Suprapubic skin (tissue), 4 donors: ENCODE measurements at regions not wholly inside any gene's neighbourhood (a gene's known extent, or its start where the extent isn't known, plus 50 kb on each side); places are given as distances from the start of the nearest gene placed in this dataset.

Experiments used
- DNase-seq, 2 donors: peaks; one replicate each; pipeline ENCODE4 v3.0.0-alpha.2; 2019; ENCODE audit warnings: low spot score in 2 of 2
- H3K27ac ChIP-seq: fragments of 200-600 bp; sonication (generic); one replicate; pipeline ENCODE4 v1.5.1; 2019
- H3K27me3 ChIP-seq: fragments of 200-600 bp; sonication (generic); one replicate; pipeline ENCODE4 v1.5.1; 2019
- H3K36me3 ChIP-seq: fragments of 200-600 bp; sonication (generic); one replicate; pipeline ENCODE4 v1.5.1; 2019
- H3K4me1 ChIP-seq: fragments of 200-600 bp; sonication (generic); one replicate; pipeline ENCODE4 v1.5.1; 2019
- H3K4me3 ChIP-seq: fragments of 200-600 bp; sonication (generic); one replicate; pipeline ENCODE4 v1.5.1; 2019; ENCODE audit warnings: mild to moderate bottlenecking
- H3K9me3 ChIP-seq: fragments of 200-600 bp; sonication (generic); one replicate; pipeline ENCODE4 v1.5.1; 2019
- EP300 ChIP-seq: sonication (generic); formaldehyde crosslinking; IDR thresholded peaks from one replicate; pipeline ENCODE4 v1.6.1; 2017; ENCODE audit warnings: antibody characterized with exemption
- POLR2A ChIP-seq, 2 donors: fragments of 450-650 bp; IDR thresholded peaks; one replicate each; pipeline ENCODE4 v1.6.1; 2017; ENCODE audit warnings: antibody characterized with exemption in 2 of 2, mild to moderate bottlenecking in 2 of 2, moderate library complexity in 2 of 2
- POLR2AphosphoS5 ChIP-seq, 3 donors: sonication (generic); formaldehyde crosslinking; IDR thresholded peaks; one replicate each; pipeline ENCODE4 v1.6.1; 2017; ENCODE audit warnings: antibody characterized with exemption in 3 of 3
- WGBS: methylation state at CpG from one replicate; pipeline ENCODE4 v1.1.5; 2018; 5-methylcytosine and 5-hydroxymethylcytosine counted together
- TF ChIP-seq, protein P1 (sequence below), 2 donors: fragments of 200-600 bp in 1 of 2; fragments of 450-650 bp in 1 of 2; sonication (generic) in 1 of 2; IDR thresholded peaks; one replicate each; pipeline ENCODE4 v1.5.1; 2016 to 2019; ENCODE audit warnings: antibody characterized with exemption in 2 of 2, mild to moderate bottlenecking in 1 of 2, moderate library complexity in 1 of 2

DNA sequence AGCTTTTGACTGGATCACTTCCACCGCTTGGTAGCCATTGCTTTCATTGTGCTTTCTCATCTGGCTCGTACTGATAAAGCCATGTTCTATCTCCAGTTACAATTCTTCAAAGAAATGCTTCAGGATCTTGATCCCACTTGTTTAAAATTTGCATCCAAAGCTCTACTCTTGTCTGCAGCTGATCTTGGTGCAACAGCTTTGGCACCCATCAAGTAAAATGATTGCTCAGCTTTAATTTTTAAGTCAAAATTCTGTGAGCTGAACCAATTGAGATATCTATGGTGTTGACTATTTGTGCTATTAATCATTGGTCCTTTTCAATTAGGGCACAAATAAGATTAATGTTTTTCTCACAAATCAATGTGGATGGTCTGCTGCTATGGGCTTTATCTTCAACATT, 54.8 kb upstream of the DUSP10 start:
- no peaks in the 10 kb centered on the region for H3K9me3 ChIP-seq
- no peaks in the 10 kb centered on the region for H3K4me1 ChIP-seq
- H3K27ac ChIP-seq, result no peak overlapping the region
- no peak overlapping the region for H3K4me3 ChIP-seq
- WGBS, result 89% methylated on average over 2 of the region's 2 CpGs
- no peak for DNase-seq
- TF ChIP-seq, protein P1, sequence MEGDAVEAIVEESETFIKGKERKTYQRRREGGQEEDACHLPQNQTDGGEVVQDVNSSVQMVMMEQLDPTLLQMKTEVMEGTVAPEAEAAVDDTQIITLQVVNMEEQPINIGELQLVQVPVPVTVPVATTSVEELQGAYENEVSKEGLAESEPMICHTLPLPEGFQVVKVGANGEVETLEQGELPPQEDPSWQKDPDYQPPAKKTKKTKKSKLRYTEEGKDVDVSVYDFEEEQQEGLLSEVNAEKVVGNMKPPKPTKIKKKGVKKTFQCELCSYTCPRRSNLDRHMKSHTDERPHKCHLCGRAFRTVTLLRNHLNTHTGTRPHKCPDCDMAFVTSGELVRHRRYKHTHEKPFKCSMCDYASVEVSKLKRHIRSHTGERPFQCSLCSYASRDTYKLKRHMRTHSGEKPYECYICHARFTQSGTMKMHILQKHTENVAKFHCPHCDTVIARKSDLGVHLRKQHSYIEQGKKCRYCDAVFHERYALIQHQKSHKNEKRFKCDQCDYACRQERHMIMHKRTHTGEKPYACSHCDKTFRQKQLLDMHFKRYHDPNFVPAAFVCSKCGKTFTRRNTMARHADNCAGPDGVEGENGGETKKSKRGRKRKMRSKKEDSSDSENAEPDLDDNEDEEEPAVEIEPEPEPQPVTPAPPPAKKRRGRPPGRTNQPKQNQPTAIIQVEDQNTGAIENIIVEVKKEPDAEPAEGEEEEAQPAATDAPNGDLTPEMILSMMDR (IDR thresholded peaks at IDR 0.05), result no peak
- TF ChIP-seq POLR2AphosphoS5 (IDR thresholded peaks at IDR 0.05) (no peak), EP300 (no peak), POLR2A (IDR thresholded peaks at IDR 0.05) (no peak)
- no peaks in the 10 kb centered on the region for H3K36me3 ChIP-seq
- H3K27me3 ChIP-seq, result no peaks in the 10 kb centered on the region

DNA sequence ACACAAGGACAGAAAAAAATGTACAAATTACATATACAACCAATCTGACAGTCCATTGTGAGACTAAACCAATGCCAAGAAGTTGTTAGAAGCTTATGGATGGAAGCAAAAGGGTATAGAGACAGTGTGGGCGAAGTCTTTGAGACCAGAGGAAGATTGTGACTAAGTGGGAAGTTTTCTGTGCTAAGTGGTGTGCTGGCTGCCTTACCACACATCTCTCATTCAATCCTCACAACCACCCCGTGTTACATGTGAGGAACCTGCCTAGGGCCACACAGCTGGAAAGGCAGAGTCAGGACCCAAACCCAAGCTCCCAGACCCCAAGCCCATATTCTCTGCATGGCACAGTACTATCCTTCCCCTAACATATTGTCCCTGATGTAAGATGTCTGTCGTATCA, 53.5 kb upstream of the DUSP10 start:
- 89% methylated on average over 3 of the region's 3 CpGs for WGBS
- Histone ChIP-seq H3K27me3 (no peaks in the 10 kb centered on the region), H3K9me3 (no peaks in the 10 kb centered on the region), H3K4me3 (no peak overlapping the region), H3K36me3 (no peaks in the 10 kb centered on the region), H3K27ac (no peak overlapping the region), H3K4me1 (no peaks in the 10 kb centered on the region)
- TF ChIP-seq POLR2AphosphoS5 (IDR thresholded peaks at IDR 0.05) (no peak), EP300 (no peak), POLR2A (IDR thresholded peaks at IDR 0.05) (no peak)
- TF ChIP-seq, protein P1 (IDR thresholded peaks at IDR 0.05), result no peak
- DNase-seq, result no peak

GRCh38 chr1:221794935-221795334, 53.0 kb upstream of the DUSP10 start:
- Histone ChIP-seq H3K27ac (no peak overlapping the region), H3K4me3 (no peak overlapping the region), H3K36me3 (no peaks in the 10 kb centered on the region), H3K27me3 (no peaks in the 10 kb centered on the region), H3K4me1 (no peaks in the 10 kb centered on the region), H3K9me3 (no peaks in the 10 kb centered on the region)
- DNase-seq, result no peak
- 70% methylated on average over 1 of the region's 1 CpG for WGBS
- TF ChIP-seq POLR2AphosphoS5 (IDR thresholded peaks at IDR 0.05) (no peak), EP300 (no peak), POLR2A (IDR thresholded peaks at IDR 0.05) (no peak)
- TF ChIP-seq, protein P1 (IDR thresholded peaks at IDR 0.05), result no peak

DNA sequence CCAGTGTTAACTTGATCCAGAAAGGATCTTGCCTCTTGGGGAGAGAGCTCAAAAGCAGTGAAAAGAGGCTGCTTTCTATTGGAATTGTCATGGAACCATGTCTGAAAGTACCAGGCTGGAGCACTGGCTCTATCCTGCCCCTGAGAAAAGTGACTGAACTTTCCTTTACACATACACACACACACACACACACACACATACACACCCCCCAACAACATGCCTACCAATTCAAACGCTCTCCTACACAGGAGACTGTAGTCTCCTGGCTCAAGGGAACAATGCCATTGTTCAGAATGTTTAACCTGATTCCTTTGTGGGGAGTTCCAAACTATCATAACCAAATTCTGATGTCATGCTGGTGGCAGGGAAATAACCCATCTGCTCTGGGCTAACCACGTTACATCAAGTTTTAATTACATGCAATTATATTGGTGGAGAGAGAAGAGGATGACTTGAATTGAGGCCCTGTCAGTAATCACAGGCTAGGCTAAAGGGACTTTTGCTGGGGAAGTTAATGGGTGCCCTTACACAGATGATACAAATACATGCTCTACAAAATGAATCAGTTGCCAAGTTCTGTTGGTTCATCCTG, 52.3 kb upstream of the DUSP10 start:
- Histone ChIP-seq H3K36me3 (no peaks in the 10 kb centered on the region), H3K9me3 (no peaks in the 10 kb centered on the region), H3K4me1 (no peaks in the 10 kb centered on the region), H3K27ac (no peak overlapping the region), H3K27me3 (no peaks in the 10 kb centered on the region), H3K4me3 (no peak overlapping the region)
- 73% methylated on average over 2 of the region's 2 CpGs for WGBS
- no peak for TF ChIP-seq POLR2A (IDR thresholded peaks at IDR 0.05)
- TF ChIP-seq POLR2AphosphoS5 (IDR thresholded peaks at IDR 0.05), result no peak
- TF ChIP-seq, protein P1 (IDR thresholded peaks at IDR 0.05), result no peak
- no peak for DNase-seq

DNA sequence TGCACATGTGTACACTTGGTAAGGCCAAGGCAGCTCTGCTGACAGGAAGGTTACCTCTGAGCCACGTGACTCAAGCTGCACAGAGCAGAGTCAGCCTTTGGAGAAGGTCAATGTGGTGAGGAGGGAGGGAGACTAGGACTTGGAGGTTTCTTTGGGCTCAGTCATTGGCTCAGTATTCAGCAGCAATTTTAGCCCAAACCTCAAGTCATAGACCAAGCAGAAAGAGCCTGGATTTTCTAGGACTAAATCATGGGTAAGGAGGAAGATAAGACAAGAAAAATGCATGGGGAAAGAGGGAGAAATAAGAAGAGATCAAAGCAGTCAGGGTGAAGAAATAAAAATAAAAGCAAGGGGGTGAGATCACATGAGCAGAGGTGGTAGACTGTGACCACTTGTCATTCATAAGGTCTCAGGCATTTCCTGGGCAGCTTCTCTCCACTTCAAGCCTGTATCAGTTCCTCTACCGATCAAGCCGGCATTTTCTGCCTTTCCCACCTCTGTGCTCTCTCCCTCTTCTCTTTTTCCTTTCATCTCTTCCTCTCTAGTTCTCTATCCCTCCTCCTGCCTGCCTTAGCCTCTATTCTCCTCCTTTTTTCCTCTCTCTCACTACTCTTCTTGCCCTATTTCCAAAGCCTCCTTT, 51.7 kb upstream of the DUSP10 start:
- WGBS, result 84% methylated on average over 3 of the region's 3 CpGs
- no peaks in the 10 kb centered on the region for H3K36me3 ChIP-seq
- DNase-seq, result no peak

More for the DNA sequence above, 51.7 kb upstream of the DUSP10 start:
- no peak overlapping the region for H3K27ac ChIP-seq
- TF ChIP-seq, protein P1 (IDR thresholded peaks at IDR 0.05), result no peak
- no peak for TF ChIP-seq POLR2A (IDR thresholded peaks at IDR 0.05)
- no peaks in the 10 kb centered on the region for H3K9me3 ChIP-seq
- no peaks in the 10 kb centered on the region for H3K4me1 ChIP-seq
- H3K4me3 ChIP-seq, result no peak overlapping the region
- H3K27me3 ChIP-seq, result no peaks in the 10 kb centered on the region
